ENCODE measurements at regions not wholly inside any gene's neighbourhood (a gene's known extent, or its start where the extent isn't known, plus 50 kb on each side); places are given as distances from the start of the nearest gene placed in this dataset.
"Not testable (repeated sequence)": the region's sequence is repeated elsewhere in the genome, so short reads cannot be mapped to it uniquely, and the experiment has no call there.

DNA sequence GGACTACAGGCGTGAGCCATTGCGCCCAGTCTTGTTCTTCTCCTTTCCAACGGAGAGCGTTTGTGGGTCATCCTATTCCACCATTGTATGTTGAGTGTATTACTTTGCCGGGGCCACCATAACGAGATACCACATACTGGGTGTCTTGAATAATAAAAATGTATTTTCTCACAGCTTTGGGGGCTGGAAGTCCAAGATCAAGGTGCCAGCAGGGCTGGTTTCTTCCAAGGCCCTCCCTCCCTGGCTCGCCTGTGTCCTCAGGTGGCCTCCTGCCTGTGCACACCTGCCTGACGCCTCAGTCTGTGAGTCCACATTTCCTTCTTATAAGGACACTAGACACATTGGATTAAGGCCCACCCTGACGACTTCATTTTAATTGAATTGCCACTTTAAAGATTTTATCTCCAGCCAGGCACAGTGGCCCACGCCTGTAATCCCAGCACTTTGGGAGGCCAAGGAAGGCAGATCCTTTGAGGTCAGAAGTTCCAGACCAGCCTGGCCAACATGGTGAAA, 175.1 kb downstream of the C9orf50 start:
- Histone ChIP-seq H2AFZ (ENCODE audit: low read depth) (no peak overlapping the region), H3K4me3 (IDR thresholded peaks at IDR 0.05; ENCODE audit: insufficient read depth, low read depth, low read length) (no peak overlapping the region), H3K27ac (no peak overlapping the region), H3K4me1 (ENCODE audit: low read depth, poor library complexity, severe bottlenecking) (no peaks in the 10 kb centered on the region), H3K4me2 (no peak overlapping the region), H3K36me3 (ENCODE audit: insufficient read depth) (no peaks in the 10 kb centered on the region), H3K79me2 (ENCODE audit: insufficient read depth, low read depth) (no peaks in the 10 kb centered on the region), H3K27me3 (ENCODE audit: insufficient read depth, low read depth) (no peaks in the 10 kb centered on the region), H4K20me1 (ENCODE audit: insufficient read depth) (no peaks in the 10 kb centered on the region), H3K9ac (no peak overlapping the region)
- TF ChIP-seq, protein P1, sequence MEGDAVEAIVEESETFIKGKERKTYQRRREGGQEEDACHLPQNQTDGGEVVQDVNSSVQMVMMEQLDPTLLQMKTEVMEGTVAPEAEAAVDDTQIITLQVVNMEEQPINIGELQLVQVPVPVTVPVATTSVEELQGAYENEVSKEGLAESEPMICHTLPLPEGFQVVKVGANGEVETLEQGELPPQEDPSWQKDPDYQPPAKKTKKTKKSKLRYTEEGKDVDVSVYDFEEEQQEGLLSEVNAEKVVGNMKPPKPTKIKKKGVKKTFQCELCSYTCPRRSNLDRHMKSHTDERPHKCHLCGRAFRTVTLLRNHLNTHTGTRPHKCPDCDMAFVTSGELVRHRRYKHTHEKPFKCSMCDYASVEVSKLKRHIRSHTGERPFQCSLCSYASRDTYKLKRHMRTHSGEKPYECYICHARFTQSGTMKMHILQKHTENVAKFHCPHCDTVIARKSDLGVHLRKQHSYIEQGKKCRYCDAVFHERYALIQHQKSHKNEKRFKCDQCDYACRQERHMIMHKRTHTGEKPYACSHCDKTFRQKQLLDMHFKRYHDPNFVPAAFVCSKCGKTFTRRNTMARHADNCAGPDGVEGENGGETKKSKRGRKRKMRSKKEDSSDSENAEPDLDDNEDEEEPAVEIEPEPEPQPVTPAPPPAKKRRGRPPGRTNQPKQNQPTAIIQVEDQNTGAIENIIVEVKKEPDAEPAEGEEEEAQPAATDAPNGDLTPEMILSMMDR (conservative IDR thresholded peaks at IDR 0.05; ENCODE audit: low read depth, low read length) = no peak

DNA sequence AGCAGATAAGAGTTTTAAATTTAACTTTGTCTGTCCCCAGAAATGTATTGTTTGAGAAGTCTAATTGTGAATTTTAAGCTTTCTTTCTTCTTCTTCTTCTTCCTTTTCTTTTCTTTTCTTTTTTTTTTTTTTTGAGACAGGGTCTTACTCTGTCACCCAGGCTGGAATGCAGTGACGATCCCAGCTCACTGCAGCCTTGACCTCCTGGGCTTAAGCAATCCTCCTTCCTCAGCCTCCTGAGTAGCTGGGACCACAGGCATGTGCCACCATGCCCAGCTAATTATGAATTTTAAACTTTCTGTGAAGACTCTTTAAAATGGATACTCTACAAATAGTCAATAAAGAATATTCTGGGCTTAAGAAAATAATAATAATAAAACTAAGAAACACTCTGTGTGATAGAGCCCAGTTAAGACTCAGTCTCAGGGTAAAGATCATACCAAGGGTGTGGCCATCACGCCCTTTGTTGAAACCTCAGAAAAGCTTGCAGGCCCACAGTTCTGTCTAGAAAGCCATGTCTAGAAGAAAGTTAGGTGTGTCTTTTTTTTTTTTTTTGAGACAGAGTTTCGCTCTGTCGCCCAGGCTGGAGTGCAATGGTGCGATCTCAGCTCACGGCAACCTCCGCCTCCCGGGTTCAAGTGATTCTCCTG, 177.3 kb downstream of the C9orf50 start:
- H3K4me2 ChIP-seq; H3K36me3 ChIP-seq (ENCODE audit: insufficient read depth); H3K79me2 ChIP-seq (ENCODE audit: insufficient read depth, low read depth); H3K9ac ChIP-seq; H3K4me3 ChIP-seq (IDR thresholded peaks at IDR 0.05; ENCODE audit: insufficient read depth, low read depth, low read length); H4K20me1 ChIP-seq (ENCODE audit: insufficient read depth); H2AFZ ChIP-seq (ENCODE audit: low read depth); H3K27ac ChIP-seq; H3K4me1 ChIP-seq (ENCODE audit: low read depth, poor library complexity, severe bottlenecking); H3K27me3 ChIP-seq (ENCODE audit: insufficient read depth, low read depth): not testable (repeated sequence)

DNA sequence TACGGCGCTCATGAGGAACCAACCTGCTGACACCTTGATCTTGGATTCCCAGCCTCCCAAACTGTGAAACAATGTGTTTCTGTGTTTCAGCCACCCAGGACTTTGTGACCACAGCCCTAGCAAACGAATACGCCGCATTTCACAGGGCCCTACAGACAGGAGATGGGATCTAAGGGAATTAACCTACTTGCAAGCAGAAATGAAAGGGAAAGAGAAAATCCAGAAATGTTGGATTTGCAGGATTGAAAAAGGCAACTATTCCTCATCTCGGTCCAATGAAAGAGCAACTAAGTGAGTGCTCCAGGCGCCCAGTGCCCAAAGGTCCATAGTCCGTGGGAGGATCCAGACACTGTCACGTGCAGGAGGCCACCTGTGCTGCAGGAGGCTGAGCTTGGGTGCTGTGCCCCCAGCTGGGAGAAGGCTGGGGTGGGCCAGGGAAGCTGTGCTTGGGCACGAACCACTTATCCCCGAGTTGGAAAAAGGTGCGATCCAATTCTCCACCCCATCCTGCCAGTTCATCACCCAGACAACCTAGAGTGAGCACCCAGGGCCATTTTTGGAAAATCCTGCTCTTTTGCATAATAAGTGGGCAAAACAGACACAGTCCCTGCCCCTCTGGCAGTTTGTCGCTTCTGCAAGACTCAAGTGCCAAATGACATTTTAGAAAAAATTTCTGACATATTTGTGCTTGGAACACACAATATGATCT, 177.9 kb downstream of the C9orf50 start:
- Histone ChIP-seq H3K27me3 (ENCODE audit: insufficient read depth, low read depth) (no peaks in the 10 kb centered on the region), H4K20me1 (ENCODE audit: insufficient read depth) (no peaks in the 10 kb centered on the region), H3K27ac (no peak overlapping the region), H3K9ac (no peak overlapping the region), H3K4me1 (ENCODE audit: low read depth, poor library complexity, severe bottlenecking) (peaks cover 10% of the 10 kb centered on the region), H2AFZ (ENCODE audit: low read depth) (no peak overlapping the region), H3K4me2 (no peak overlapping the region), H3K4me3 (IDR thresholded peaks at IDR 0.05; ENCODE audit: insufficient read depth, low read depth, low read length) (no peak overlapping the region), H3K36me3 (ENCODE audit: insufficient read depth) (no peaks in the 10 kb centered on the region), H3K79me2 (ENCODE audit: insufficient read depth, low read depth) (no peaks in the 10 kb centered on the region)
- TF ChIP-seq, protein P1 (conservative IDR thresholded peaks at IDR 0.05; ENCODE audit: low read depth, low read length) = no peak

DNA sequence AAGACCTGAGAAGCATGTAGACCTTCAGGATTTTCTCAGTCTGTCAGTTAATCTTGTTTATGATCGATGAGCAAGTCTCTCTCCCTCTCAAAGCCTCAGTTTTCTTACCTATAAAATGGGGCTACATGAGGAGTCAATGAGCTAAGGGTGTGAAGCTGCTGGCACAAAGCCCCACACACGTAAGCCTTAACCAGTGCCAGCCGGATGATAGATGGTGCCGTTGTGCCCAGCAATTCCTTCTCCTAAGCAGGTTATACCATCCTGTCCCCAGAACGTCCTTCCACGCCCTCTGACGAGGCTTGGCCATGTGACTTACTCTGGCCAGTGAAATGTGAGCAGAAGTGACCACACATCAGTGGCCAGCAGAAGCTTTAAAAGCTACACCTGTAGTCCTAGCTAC, 179.0 kb downstream of the C9orf50 start:
- Histone ChIP-seq H3K4me3 (IDR thresholded peaks at IDR 0.05; ENCODE audit: insufficient read depth, low read depth, low read length) (no peak overlapping the region), H3K27me3 (ENCODE audit: insufficient read depth, low read depth) (no peaks in the 10 kb centered on the region), H3K79me2 (ENCODE audit: insufficient read depth, low read depth) (no peaks in the 10 kb centered on the region)

More for the DNA sequence above, 179.0 kb downstream of the C9orf50 start:
- H3K36me3 ChIP-seq (ENCODE audit: insufficient read depth) = no peaks in the 10 kb centered on the region
- peaks cover 21% of the 10 kb centered on the region for H3K4me1 ChIP-seq (ENCODE audit: low read depth, poor library complexity, severe bottlenecking)
- H2AFZ ChIP-seq (ENCODE audit: low read depth) = no peak overlapping the region
- H3K27ac ChIP-seq = no peak overlapping the region
- no peak overlapping the region for H3K4me2 ChIP-seq
- H3K9ac ChIP-seq = no peak overlapping the region
- TF ChIP-seq, protein P1 (conservative IDR thresholded peaks at IDR 0.05; ENCODE audit: low read depth, low read length) = no peak
- H4K20me1 ChIP-seq (ENCODE audit: insufficient read depth) = no peaks in the 10 kb centered on the region
